Vagina (tissue), 2 donors: ENCODE measurements at regions not wholly inside any gene's neighbourhood (a gene's known extent, or its start where the extent isn't known, plus 50 kb on each side); places are given as distances from the start of the nearest gene placed in this dataset.

Experiments used
- CTCF ChIP-seq, 3 experiments: fragments of 450-650 bp in 2 of 3; fragments of 200-600 bp in 1 of 3; sonication (generic) in 1 of 3; IDR thresholded peaks; one replicate each; pipeline ENCODE4 v1.5.1; 2017 to 2019; ENCODE audit warnings: antibody characterized with exemption in 3 of 3, mild to moderate bottlenecking in 2 of 3, moderate library complexity in 2 of 3
- POLR2A ChIP-seq, 2 donors: fragments of 450-650 bp; IDR thresholded peaks; one replicate each; pipeline ENCODE4 v1.6.1; 2017; ENCODE audit warnings: antibody characterized with exemption in 2 of 2, mild to moderate bottlenecking in 2 of 2, moderate library complexity in 2 of 2
- POLR2AphosphoS5 ChIP-seq, 2 donors: sonication (generic); formaldehyde crosslinking; IDR thresholded peaks; one replicate each; pipeline ENCODE4 v1.9.0; 2017; ENCODE audit warnings: antibody characterized with exemption in 2 of 2, mild to moderate bottlenecking in 2 of 2, low read depth in 1 of 2; ENCODE audit not compliant: insufficient read depth in 1 of 2

- no peak for TF ChIP-seq POLR2AphosphoS5 (IDR thresholded peaks at IDR 0.05; ENCODE audit: insufficient read depth in 1 of 2, low read depth in 1 of 2)
- TF ChIP-seq POLR2A (IDR thresholded peaks at IDR 0.05): no peak
- no peak for TF ChIP-seq CTCF (IDR thresholded peaks at IDR 0.05)
Measured at GRCh38 chr12:70180130-70180529, 63.1 kb upstream of the CNOT2 start.
